Esophagus muscularis mucosa (tissue), 4 donors: ENCODE measurements at regions not wholly inside any gene's neighbourhood (a gene's known extent, or its start where the extent isn't known, plus 50 kb on each side); places are given as distances from the start of the nearest gene placed in this dataset.

Experiments used
- EP300 ChIP-seq: sonication (generic); formaldehyde crosslinking; IDR thresholded peaks from one replicate; pipeline ENCODE4 v1.6.1; 2017; ENCODE audit warnings: antibody characterized with exemption
- POLR2A ChIP-seq: fragments of 450-650 bp; IDR thresholded peaks from one replicate; pipeline ENCODE4 v1.6.1; 2017; ENCODE audit warnings: antibody characterized with exemption, moderate library complexity, mild to moderate bottlenecking, low read depth
- POLR2AphosphoS5 ChIP-seq, 2 donors: sonication (generic); formaldehyde crosslinking; IDR thresholded peaks; one replicate each; pipeline ENCODE4 v1.6.1; 2017; ENCODE audit warnings: antibody characterized with exemption in 2 of 2
- TF ChIP-seq, protein P1 (sequence below), 3 experiments: fragments of 200-600 bp in 2 of 3; fragments of 450-650 bp in 1 of 3; sonication (generic) in 2 of 3; IDR thresholded peaks; one replicate each; pipeline ENCODE4 v1.5.1; 2017 to 2019; ENCODE audit warnings: antibody characterized with exemption in 3 of 3, mild to moderate bottlenecking in 2 of 3, moderate library complexity in 1 of 3

DNA sequence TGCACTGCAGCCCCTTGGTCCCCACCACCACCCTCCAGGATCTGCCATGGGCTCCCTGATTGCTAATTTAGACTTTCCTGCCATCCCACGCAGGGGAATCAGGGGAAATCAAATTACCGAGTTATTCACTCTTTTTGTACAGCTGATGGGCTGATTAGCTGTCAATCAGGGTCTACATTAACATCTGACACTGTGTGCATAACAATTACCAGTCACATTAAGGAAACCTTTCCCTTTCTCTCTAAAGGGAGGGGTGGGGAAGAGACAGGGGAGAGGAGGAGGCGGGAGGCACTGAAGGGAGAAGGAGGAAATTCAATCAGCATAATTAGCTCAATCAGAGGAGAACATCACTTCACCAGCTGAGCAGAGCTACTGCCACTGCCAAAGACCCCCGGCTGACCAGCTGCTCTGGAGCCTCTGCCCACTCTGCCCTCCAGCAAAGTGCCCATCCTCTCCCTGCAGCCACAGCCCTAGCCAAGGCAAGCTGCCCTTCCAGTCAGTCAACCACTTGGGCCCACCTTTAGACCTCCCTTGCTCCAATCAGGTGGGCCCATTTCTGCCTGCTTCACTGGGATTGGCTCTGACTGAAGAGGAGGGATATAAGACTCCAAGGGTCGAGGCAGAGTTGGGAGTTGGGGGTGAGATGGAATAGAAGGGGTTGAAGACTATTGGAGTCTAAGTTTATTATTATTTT lies 199.3 kb upstream of the ZC3H12A start:
- TF ChIP-seq, protein P1, sequence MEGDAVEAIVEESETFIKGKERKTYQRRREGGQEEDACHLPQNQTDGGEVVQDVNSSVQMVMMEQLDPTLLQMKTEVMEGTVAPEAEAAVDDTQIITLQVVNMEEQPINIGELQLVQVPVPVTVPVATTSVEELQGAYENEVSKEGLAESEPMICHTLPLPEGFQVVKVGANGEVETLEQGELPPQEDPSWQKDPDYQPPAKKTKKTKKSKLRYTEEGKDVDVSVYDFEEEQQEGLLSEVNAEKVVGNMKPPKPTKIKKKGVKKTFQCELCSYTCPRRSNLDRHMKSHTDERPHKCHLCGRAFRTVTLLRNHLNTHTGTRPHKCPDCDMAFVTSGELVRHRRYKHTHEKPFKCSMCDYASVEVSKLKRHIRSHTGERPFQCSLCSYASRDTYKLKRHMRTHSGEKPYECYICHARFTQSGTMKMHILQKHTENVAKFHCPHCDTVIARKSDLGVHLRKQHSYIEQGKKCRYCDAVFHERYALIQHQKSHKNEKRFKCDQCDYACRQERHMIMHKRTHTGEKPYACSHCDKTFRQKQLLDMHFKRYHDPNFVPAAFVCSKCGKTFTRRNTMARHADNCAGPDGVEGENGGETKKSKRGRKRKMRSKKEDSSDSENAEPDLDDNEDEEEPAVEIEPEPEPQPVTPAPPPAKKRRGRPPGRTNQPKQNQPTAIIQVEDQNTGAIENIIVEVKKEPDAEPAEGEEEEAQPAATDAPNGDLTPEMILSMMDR (IDR thresholded peaks at IDR 0.05) = no peak
- no peak for TF ChIP-seq POLR2AphosphoS5 (IDR thresholded peaks at IDR 0.05)
- no peak for TF ChIP-seq EP300
- TF ChIP-seq POLR2A = no peak
